Breast epithelium (tissue), 4 donors: ENCODE measurements at regions not wholly inside any gene's neighbourhood (a gene's known extent, or its start where the extent isn't known, plus 50 kb on each side); places are given as distances from the start of the nearest gene placed in this dataset.
"Not testable (repeated sequence)": the region's sequence is repeated elsewhere in the genome, so short reads cannot be mapped to it uniquely, and the experiment has no call there.

Source experiments
- DNase-seq, 2 donors: peaks; one replicate each; pipeline ENCODE4 v3.0.0-alpha.2; 2019; ENCODE audit warnings: low spot score in 2 of 2
- H3K27ac ChIP-seq, 2 donors: fragments of 200-600 bp; sonication (generic) in 1 of 2; one replicate each; pipeline ENCODE4 v1.5.1; 2016 to 2019; ENCODE audit warnings: mild to moderate bottlenecking in 1 of 2
- H3K27me3 ChIP-seq, 2 donors: fragments of 200-600 bp; sonication (generic) in 1 of 2; one replicate each; pipeline versions ENCODE4 v1.5.1 to v1.6.0; 2017 to 2019; ENCODE audit warnings: control low read depth in 1 of 2, mild to moderate bottlenecking in 1 of 2
- H3K36me3 ChIP-seq: fragments of 200-600 bp; one replicate; pipeline ENCODE4 v1.5.1; 2019
- H3K4me1 ChIP-seq, 2 donors: fragments of 200-600 bp; sonication (generic); one replicate each; pipeline ENCODE4 v1.5.1; 2016 to 2019; ENCODE audit warnings: control low read depth in 1 of 2
- H3K4me3 ChIP-seq, 3 donors: fragments of 200-600 bp; sonication (generic); 1 replicate in 2 of 3; 2 replicates in 1 of 3; pipeline ENCODE4 v1.5.1; 2016 to 2019; ENCODE audit warnings: mild to moderate bottlenecking in 3 of 3, moderate library complexity in 2 of 3
- H3K9me3 ChIP-seq, 2 donors: fragments of 200-600 bp; sonication (generic) in 1 of 2; one replicate each; pipeline ENCODE4 v1.5.1; 2016 to 2019; ENCODE audit warnings: control low read depth in 1 of 2
- CTCF ChIP-seq, 3 donors: fragments of 450-650 bp; IDR thresholded peaks; one replicate each; pipeline ENCODE4 v1.5.1; 2016 to 2017; ENCODE audit warnings: antibody characterized with exemption in 3 of 3, mild to moderate bottlenecking in 3 of 3, moderate library complexity in 3 of 3
- POLR2A ChIP-seq: fragments of 450-650 bp; IDR thresholded peaks from one replicate; pipeline ENCODE4 v1.6.1; 2016; ENCODE audit warnings: antibody characterized with exemption, mild to moderate bottlenecking, moderate library complexity
- POLR2AphosphoS5 ChIP-seq, 3 donors: sonication (generic); formaldehyde crosslinking; IDR thresholded peaks; one replicate each; pipeline ENCODE4 v1.6.1; 2017; ENCODE audit warnings: antibody characterized with exemption in 3 of 3
- intact Hi-C: fragments of 100-400 bp; cut with DNase I; formaldehyde crosslinking; loops from one replicate; pipeline ENCODE4 v1.15.1; 2023; ENCODE audit warnings: low total_unique reads

GRCh38 chr15:36161771-36162212, 417.6 kb upstream of the CDIN1 start:
- Histone ChIP-seq H3K27me3 (no peaks in the 10 kb centered on the region), H3K27ac (peak overlapping the region; percentile 34 to 35), H3K4me3 (no peak overlapping the region), H3K36me3 (no peaks in the 10 kb centered on the region), H3K9me3 (no peaks in the 10 kb centered on the region), H3K4me1 (no peaks in the 10 kb centered on the region)
- DNase-seq = peak in 1 of 2 donors; percentile 17
- TF ChIP-seq POLR2A (no peak), CTCF (IDR thresholded peaks at IDR 0.05) (peak in 1 of 3 donors; percentile 21), POLR2AphosphoS5 (IDR thresholded peaks at IDR 0.05) (peak in 1 of 3 donors; percentile 43)
- intact Hi-C loops = no loop called here

GRCh38 chr15:36163983-36164382, 415.4 kb upstream of the CDIN1 start:
- H3K27me3 ChIP-seq, DNase-seq, H3K36me3 ChIP-seq, intact Hi-C loops, H3K27ac ChIP-seq, H3K4me3 ChIP-seq, H3K9me3 ChIP-seq, H3K4me1 ChIP-seq: not testable (repeated sequence)

DNA sequence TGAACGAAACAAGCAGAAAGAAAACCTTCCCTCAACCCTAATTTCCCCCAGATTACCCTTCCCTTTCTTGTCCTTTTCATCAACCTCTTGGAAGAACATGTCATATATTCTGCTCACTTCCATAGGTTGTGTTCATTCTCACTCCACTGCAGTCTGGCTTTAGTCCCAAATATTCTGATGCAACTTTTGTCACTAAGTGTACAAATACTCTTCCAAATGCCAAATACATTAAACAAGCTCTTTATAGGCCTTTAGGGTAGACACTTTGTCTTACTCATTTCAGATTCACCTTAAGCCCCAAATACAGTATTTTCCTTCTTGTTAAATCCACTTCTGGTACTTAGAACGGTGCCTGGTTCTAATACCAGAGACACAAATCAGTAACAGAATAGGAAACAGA, 406.5 kb upstream of the CDIN1 start:
- intact Hi-C loops = no loop called here
- no peak for DNase-seq

DNA sequence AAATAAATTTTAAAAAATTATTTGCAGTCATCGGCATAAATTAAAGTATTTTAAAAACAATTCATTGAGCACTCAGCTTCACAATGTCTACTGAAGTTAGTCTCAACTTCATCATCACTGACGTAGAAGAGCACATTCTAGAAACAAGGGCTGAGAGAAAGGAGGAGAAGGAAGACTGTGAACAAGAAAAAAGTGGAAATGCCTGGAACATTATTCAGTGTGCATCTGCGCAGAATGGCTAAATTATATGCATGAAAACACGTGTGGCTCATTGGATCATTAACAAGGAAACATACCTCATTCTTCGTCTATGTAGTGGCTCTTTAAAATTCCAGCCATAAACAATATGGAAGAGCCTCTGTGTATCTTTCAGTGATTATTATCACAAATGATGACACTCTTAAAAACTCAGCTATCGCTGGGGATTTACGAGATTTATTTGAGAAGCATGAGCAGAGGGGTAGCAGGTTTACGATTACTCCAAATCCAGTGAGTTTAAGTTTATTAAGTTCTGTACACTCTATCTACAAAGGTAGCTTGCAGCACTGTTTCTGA, 404.2 kb upstream of the CDIN1 start:
- Histone ChIP-seq H3K4me1 (no peaks in the 10 kb centered on the region), H3K36me3 (no peaks in the 10 kb centered on the region), H3K9me3 (no peaks in the 10 kb centered on the region), H3K4me3 (no peak overlapping the region), H3K27ac (no peak overlapping the region), H3K27me3 (no peaks in the 10 kb centered on the region)
- no peak for TF ChIP-seq POLR2A
- no peak for TF ChIP-seq POLR2AphosphoS5 (IDR thresholded peaks at IDR 0.05)
- no peak for TF ChIP-seq CTCF (IDR thresholded peaks at IDR 0.05)
- intact Hi-C loops = no loop called here
- DNase-seq = no peak

More for the DNA sequence above, 406.5 kb upstream of the CDIN1 start:
- no peak overlapping the region for H3K27ac ChIP-seq
- H3K4me1 ChIP-seq = no peaks in the 10 kb centered on the region
- H3K27me3 ChIP-seq = no peaks in the 10 kb centered on the region
- no peak overlapping the region for H3K4me3 ChIP-seq
- no peaks in the 10 kb centered on the region for H3K36me3 ChIP-seq
- TF ChIP-seq CTCF (IDR thresholded peaks at IDR 0.05) = no peak
- TF ChIP-seq POLR2A = no peak
- no peak for TF ChIP-seq POLR2AphosphoS5 (IDR thresholded peaks at IDR 0.05)
- no peaks in the 10 kb centered on the region for H3K9me3 ChIP-seq

GRCh38 chr15:36175741-36176291, 403.6 kb upstream of the CDIN1 start:
- Histone ChIP-seq H3K9me3 (no peaks in the 10 kb centered on the region), H3K27me3 (no peaks in the 10 kb centered on the region), H3K4me1 (no peaks in the 10 kb centered on the region), H3K27ac (no peak overlapping the region), H3K4me3 (no peak overlapping the region), H3K36me3 (no peaks in the 10 kb centered on the region)
- intact Hi-C loops = no loop called here
- no peak for TF ChIP-seq POLR2A
- no peak for TF ChIP-seq POLR2AphosphoS5 (IDR thresholded peaks at IDR 0.05)
- no peak for TF ChIP-seq CTCF (IDR thresholded peaks at IDR 0.05)
- no peak for DNase-seq
